Keratinocyte (primary cell): ENCODE measurements at regions not wholly inside any gene's neighbourhood (a gene's known extent, or its start where the extent isn't known, plus 50 kb on each side); places are given as distances from the start of the nearest gene placed in this dataset.

ENCODE experiments used
- DNase-seq: peaks from one replicate; pipeline ENCODE4 v3.0.0-alpha.2; 2011; ENCODE audit warnings: low read depth, missing footprints, low spot score
- FAIRE-seq: peaks from 2 replicates; lab custom pipeline; 2011; peaks lifted over from hg19 to GRCh38; lab: Jason Lieb, UNC
- H2AFZ ChIP-seq: 2 replicates; pipeline ENCODE4 v1.6.0; 2012; ENCODE audit warnings: low read length, control low read depth, inconsistent platforms; ENCODE audit not compliant: control insufficient read depth
- H3K27ac ChIP-seq: 2 replicates; pipeline ENCODE4 v1.5.1; 2011; ENCODE audit warnings: low read length; ENCODE audit not compliant: control insufficient read depth, insufficient read depth
- H3K27me3 ChIP-seq: 3 replicates; pipeline ENCODE4 v1.6.0; 2011; ENCODE audit warnings: low read length; ENCODE audit not compliant: control insufficient read depth, insufficient read depth; ENCODE audit errors: extremely low read depth
- H3K36me3 ChIP-seq, 2 experiments: 2 replicates in 1 of 2; 3 replicates in 1 of 2; pipeline ENCODE4 v1.5.1; 2011; ENCODE audit warnings: low read length in 2 of 2, mild to moderate bottlenecking in 1 of 2; ENCODE audit not compliant: control insufficient read depth in 2 of 2, insufficient read depth in 2 of 2; ENCODE audit errors: extremely low read depth in 1 of 2
- H3K4me1 ChIP-seq: 3 replicates; pipeline ENCODE4 v1.5.1; 2011; ENCODE audit warnings: low read length; ENCODE audit not compliant: control insufficient read depth, insufficient read depth; ENCODE audit errors: extremely low read depth
- H3K4me2 ChIP-seq: 3 replicates; pipeline ENCODE4 v1.6.0; 2011; ENCODE audit warnings: low read depth, low read length; ENCODE audit not compliant: control insufficient read depth, insufficient read depth; ENCODE audit errors: extremely low read depth
- H3K4me3 ChIP-seq, 3 experiments: fragments of 200-600 bp in 1 of 3; sonication (generic) in 1 of 3; 2 replicates in 2 of 3; 3 replicates in 1 of 3; pipeline ENCODE4 v1.5.1; 2011 to 2016; ENCODE audit warnings: low read length in 3 of 3, mild to moderate bottlenecking in 3 of 3, control low read depth in 2 of 3, inconsistent platforms in 1 of 3, low read depth in 1 of 3, mixed read lengths in 1 of 3, mixed run types in 1 of 3, moderate library complexity in 1 of 3; ENCODE audit not compliant: control insufficient read depth in 2 of 3, insufficient read depth in 2 of 3; ENCODE audit errors: extremely low read depth in 1 of 3
- H3K79me2 ChIP-seq: 2 replicates; pipeline ENCODE4 v1.6.0; 2012; ENCODE audit warnings: low read length; ENCODE audit not compliant: control insufficient read depth, insufficient read depth
- H3K9ac ChIP-seq: 3 replicates; pipeline ENCODE4 v1.6.0; 2011; ENCODE audit warnings: low read length; ENCODE audit not compliant: control insufficient read depth, insufficient read depth; ENCODE audit errors: extremely low read depth
- H3K9me1 ChIP-seq: 3 replicates; pipeline ENCODE4 v1.6.0; 2011; ENCODE audit warnings: low read length; ENCODE audit not compliant: control insufficient read depth, insufficient read depth; ENCODE audit errors: extremely low read depth
- H3K9me3 ChIP-seq: 2 replicates; pipeline ENCODE4 v1.5.1; 2012; ENCODE audit warnings: low read depth, low read length; ENCODE audit not compliant: control insufficient read depth
- H4K20me1 ChIP-seq: 3 replicates; pipeline ENCODE4 v1.6.0; 2011; ENCODE audit warnings: low read length; ENCODE audit not compliant: control insufficient read depth, insufficient read depth; ENCODE audit errors: extremely low read depth
- CTCF ChIP-seq, 3 experiments: IDR thresholded peaks in 1 of 3; conservative IDR thresholded peaks in 1 of 3; optimal IDR thresholded peaks in 1 of 3; 2 replicates in 2 of 3; 3 replicates in 1 of 3; pipeline versions ENCODE3 to v1.5.1; 2011; ENCODE audit warnings: low read length in 3 of 3, mild to moderate bottlenecking in 3 of 3, moderate library complexity in 2 of 3, control low read depth in 1 of 3, inconsistent platforms in 1 of 3; ENCODE audit not compliant: insufficient read depth in 2 of 3; ENCODE audit errors: extremely low read depth in 1 of 3
- EZH2 ChIP-seq: IDR thresholded peaks from one replicate; pipeline ENCODE4 v1.6.1; 2012; ENCODE audit warnings: inconsistent platforms, mild to moderate bottlenecking, low read length, moderate library complexity
- dilution Hi-C: fragments of 300-500 bp; cut with MboI; formaldehyde crosslinking; loops from one replicate; pipeline ENCODE4 v1.7.0; 2020; ENCODE audit warnings: low sequenced_read_pairs; ENCODE audit not compliant: extremely low pct_ligation_motif_present

DNA sequence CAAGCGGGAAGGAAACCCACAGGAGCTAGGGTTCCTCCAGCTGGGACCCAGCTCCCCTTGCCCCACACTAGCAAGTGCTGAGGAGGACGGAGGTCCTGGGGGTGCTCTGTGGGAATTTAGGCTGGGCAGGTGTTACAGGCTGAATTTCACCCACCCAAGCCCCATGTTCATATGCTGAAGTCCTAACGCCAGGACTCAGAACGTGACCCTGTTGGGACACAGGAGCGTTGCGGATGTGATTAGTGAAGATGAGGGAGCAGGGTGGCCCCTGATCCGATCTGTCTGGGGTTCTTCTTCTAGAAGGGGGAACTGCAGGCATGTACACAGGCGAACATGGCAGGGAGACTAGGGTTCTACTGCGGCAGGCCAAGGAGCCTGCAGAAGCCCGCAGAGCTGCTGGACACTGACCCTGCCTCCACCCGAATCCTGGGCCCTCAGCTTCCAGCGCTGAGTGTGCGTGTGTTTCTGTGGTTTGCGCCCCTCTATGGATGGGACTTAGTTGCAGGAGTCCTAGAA is 103.4 kb upstream of the FGF3 start:
- Histone ChIP-seq H3K79me2 (no peaks in the 10 kb centered on the region), H3K9ac (no peak overlapping the region), H3K36me3 (no peaks in the 10 kb centered on the region), H3K9me1 (no peaks in the 10 kb centered on the region), H3K9me3 (no peaks in the 10 kb centered on the region), H2AFZ (no peak overlapping the region), H3K4me3 (no peak overlapping the region), H3K4me1 (no peaks in the 10 kb centered on the region), H3K27ac (no peak overlapping the region), H3K4me2 (no peak overlapping the region), H4K20me1 (no peaks in the 10 kb centered on the region), H3K27me3 (peaks cover 44% of the 10 kb centered on the region)
- DNase-seq: no peak
- FAIRE-seq: no peak
- dilution Hi-C loops: no loop called here
- no peak for TF ChIP-seq EZH2
- no peak for TF ChIP-seq CTCF (optimal IDR thresholded peaks at IDR 0.05 in 1 of 3, IDR thresholded peaks at IDR 0.05 in 1 of 3, conservative IDR thresholded peaks at IDR 0.05 in 1 of 3; ENCODE audit: extremely low read depth in 1 of 3, insufficient read depth in 2 of 3, low read length in 3 of 3)

DNA sequence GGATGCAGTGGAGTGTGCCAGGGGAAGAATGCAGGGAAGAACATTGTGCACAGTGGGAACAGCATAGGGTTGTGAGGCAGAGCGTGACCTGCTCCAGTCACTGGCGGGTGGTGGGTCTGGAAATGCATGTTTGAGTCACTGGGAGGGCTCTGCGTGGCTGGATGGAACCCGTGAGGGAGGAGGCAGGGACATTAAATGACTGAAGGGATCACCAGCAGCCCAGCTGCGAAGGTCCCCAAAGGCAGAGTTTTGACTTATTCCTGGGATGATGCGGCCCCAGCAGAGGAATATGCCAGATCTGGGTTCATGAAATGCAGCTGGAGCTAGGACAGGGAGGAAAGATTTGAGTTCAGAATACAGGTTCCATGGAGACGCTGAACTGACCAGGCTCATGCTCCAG is 104.0 kb upstream of the FGF3 start:
- H3K27ac ChIP-seq: no peak overlapping the region
- H2AFZ ChIP-seq: no peak overlapping the region
- DNase-seq (no peak), FAIRE-seq (no peak)
- no peak for TF ChIP-seq CTCF (optimal IDR thresholded peaks at IDR 0.05 in 1 of 3, IDR thresholded peaks at IDR 0.05 in 1 of 3, conservative IDR thresholded peaks at IDR 0.05 in 1 of 3; ENCODE audit: extremely low read depth in 1 of 3, insufficient read depth in 2 of 3, low read length in 3 of 3)
- TF ChIP-seq EZH2: no peak
- H3K79me2 ChIP-seq: no peaks in the 10 kb centered on the region
- H3K4me2 ChIP-seq: no peak overlapping the region
- H3K27me3 ChIP-seq: peaks cover 46% of the 10 kb centered on the region
- H3K9me1 ChIP-seq: no peaks in the 10 kb centered on the region
- H3K9ac ChIP-seq: no peak overlapping the region
- H4K20me1 ChIP-seq: no peaks in the 10 kb centered on the region
- H3K4me1 ChIP-seq: no peaks in the 10 kb centered on the region
- no peaks in the 10 kb centered on the region for H3K9me3 ChIP-seq
- no peaks in the 10 kb centered on the region for H3K36me3 ChIP-seq
- dilution Hi-C loops: no loop called here
- no peak overlapping the region for H3K4me3 ChIP-seq
